MM.1S (cell line): ENCODE measurements at regions not wholly inside any gene's neighbourhood (a gene's known extent, or its start where the extent isn't known, plus 50 kb on each side); places are given as distances from the start of the nearest gene placed in this dataset.

Source experiments
- DNase-seq: peaks from one replicate; pipeline ENCODE4 v3.0.0-alpha.2; 2015
- H2AFZ ChIP-seq: fragments of 300-600 bp; sonication (generic); 2 replicates; pipeline ENCODE4 v1.6.0; 2016; ENCODE audit warnings: antibody characterized with exemption, low read length
- H3F3A ChIP-seq: fragments of 300-600 bp; sonication (generic); 2 replicates; pipeline ENCODE4 v1.6.1; 2016; ENCODE audit warnings: mild to moderate bottlenecking, antibody characterized with exemption, low read length, moderate library complexity, mixed read lengths; ENCODE audit not compliant: insufficient read depth
- H3K27ac ChIP-seq: fragments of 300-600 bp; sonication (generic); 2 replicates; pipeline ENCODE4 v1.5.1; 2016; ENCODE audit warnings: mild to moderate bottlenecking, low read length
- H3K27me3 ChIP-seq: fragments of 300-600 bp; sonication (generic); replicated peaks from 2 replicates; pipeline ENCODE4 v1.6.0; 2016; ENCODE audit warnings: low read length; ENCODE audit not compliant: insufficient read depth
- H3K36me3 ChIP-seq: fragments of 300-600 bp; sonication (generic); replicated peaks from 2 replicates; pipeline ENCODE4 v1.6.1; 2016; ENCODE audit warnings: mild to moderate bottlenecking, low read length, mixed read lengths; ENCODE audit not compliant: insufficient read depth
- H3K4me1 ChIP-seq: fragments of 300-600 bp; sonication (generic); 2 replicates; pipeline ENCODE4 v1.6.1; 2016; ENCODE audit warnings: low read length, mixed read lengths
- H3K4me2 ChIP-seq: fragments of 300-600 bp; sonication (generic); 2 replicates; pipeline ENCODE4 v1.6.0; 2016; ENCODE audit warnings: low read depth, low read length
- H3K4me3 ChIP-seq: fragments of 300-600 bp; sonication (generic); 2 replicates; pipeline ENCODE4 v1.5.1; 2016; ENCODE audit warnings: low read length, mixed read lengths
- H3K79me2 ChIP-seq: fragments of 300-600 bp; sonication (generic); 2 replicates; pipeline ENCODE4 v1.6.1; 2016; ENCODE audit warnings: mixed run types, low read length, mixed read lengths
- H3K9ac ChIP-seq: fragments of 300-600 bp; sonication (generic); 2 replicates; pipeline ENCODE4 v1.6.1; 2016; ENCODE audit warnings: low read length, mixed read lengths
- H3K9me2 ChIP-seq: fragments of 300-600 bp; sonication (generic); replicated peaks from 2 replicates; pipeline ENCODE4 v1.6.1; 2016; ENCODE audit warnings: mild to moderate bottlenecking, low read length, mixed read lengths; ENCODE audit not compliant: insufficient read depth
- H3K9me3 ChIP-seq: fragments of 300-600 bp; sonication (generic); replicated peaks from 2 replicates; pipeline ENCODE4 v1.6.1; 2016; ENCODE audit warnings: mild to moderate bottlenecking, low read length, mixed read lengths; ENCODE audit not compliant: insufficient read depth
- H4K20me1 ChIP-seq: fragments of 300-600 bp; sonication (generic); 2 replicates; pipeline ENCODE4 v1.6.1; 2016; ENCODE audit warnings: mild to moderate bottlenecking, low read length, moderate library complexity, mixed read lengths; ENCODE audit not compliant: insufficient read depth
- CTCF ChIP-seq: fragments of 300-600 bp; sonication (generic); IDR thresholded peaks from 2 replicates; pipeline ENCODE4 v1.5.1; 2016; ENCODE audit warnings: antibody characterized with exemption, low read length, mixed read lengths
- EZH2 ChIP-seq: fragments of 300-600 bp; sonication (generic); optimal IDR thresholded peaks from 2 replicates; pipeline ENCODE3; 2017; ENCODE audit warnings: low read depth, mild to moderate bottlenecking, antibody characterized with exemption, low read length, mixed read lengths
- EZH2phosphoT487 ChIP-seq: fragments of 300-600 bp; sonication (generic); IDR thresholded peaks from 2 replicates; pipeline ENCODE4 v1.6.1; 2018; ENCODE audit warnings: antibody characterized with exemption, low read length

GRCh38 chr4:119937746-119938145 is 128.9 kb downstream of the MAD2L1 start:
- no peaks in the 10 kb centered on the region for H4K20me1 ChIP-seq
- no peak overlapping the region for H3K27ac ChIP-seq
- TF ChIP-seq EZH2 (no peak), EZH2phosphoT487 (no peak), CTCF (no peak)
- no peaks in the 10 kb centered on the region for H3K9me3 ChIP-seq
- no peaks in the 10 kb centered on the region for H3K36me3 ChIP-seq
- H3K79me2 ChIP-seq, result no peaks in the 10 kb centered on the region
- no peaks in the 10 kb centered on the region for H3K4me1 ChIP-seq
- H3K9me2 ChIP-seq, result no peaks in the 10 kb centered on the region
- no peak overlapping the region for H3K9ac ChIP-seq
- no peak for DNase-seq
- no peak overlapping the region for H3K4me3 ChIP-seq
- H2AFZ ChIP-seq, result no peak overlapping the region
- no peaks in the 10 kb centered on the region for H3K27me3 ChIP-seq
- H3F3A ChIP-seq, result no peaks in the 10 kb centered on the region
- no peak overlapping the region for H3K4me2 ChIP-seq

- Histone ChIP-seq H4K20me1 (no peaks in the 10 kb centered on the region), H3K9me3 (no peaks in the 10 kb centered on the region), H3K4me2 (no peak overlapping the region), H3K9ac (no peak overlapping the region), H3K4me1 (no peaks in the 10 kb centered on the region), H3K4me3 (no peak overlapping the region), H2AFZ (no peak overlapping the region), H3K36me3 (no peaks in the 10 kb centered on the region), H3F3A (no peaks in the 10 kb centered on the region), H3K79me2 (no peaks in the 10 kb centered on the region), H3K9me2 (no peaks in the 10 kb centered on the region), H3K27ac (no peak overlapping the region), H3K27me3 (no peaks in the 10 kb centered on the region)
- DNase-seq, result no peak
- TF ChIP-seq EZH2phosphoT487, result no peak
- no peak for TF ChIP-seq EZH2
- no peak for TF ChIP-seq CTCF
Measured at GRCh38 chr4:119933606-119934005, 133.0 kb downstream of the MAD2L1 start.

GRCh38 chr4:119932277-119932676 is 134.4 kb downstream of the MAD2L1 start:
- Histone ChIP-seq H3K9me3 (no peaks in the 10 kb centered on the region), H3K9me2 (no peaks in the 10 kb centered on the region), H3K27me3 (no peaks in the 10 kb centered on the region), H3K4me2 (no peak overlapping the region), H3K27ac (no peak overlapping the region), H3K4me3 (no peak overlapping the region), H2AFZ (no peak overlapping the region), H3K79me2 (no peaks in the 10 kb centered on the region), H3F3A (no peaks in the 10 kb centered on the region), H3K9ac (no peak overlapping the region), H3K4me1 (no peaks in the 10 kb centered on the region), H3K36me3 (no peaks in the 10 kb centered on the region), H4K20me1 (no peaks in the 10 kb centered on the region)
- TF ChIP-seq CTCF, result no peak
- TF ChIP-seq EZH2phosphoT487, result no peak
- no peak for TF ChIP-seq EZH2
- no peak for DNase-seq
